ENCODE measurements at regions not wholly inside any gene's neighbourhood (a gene's known extent, or its start where the extent isn't known, plus 50 kb on each side); places are given as distances from the start of the nearest gene placed in this dataset.

DNA sequence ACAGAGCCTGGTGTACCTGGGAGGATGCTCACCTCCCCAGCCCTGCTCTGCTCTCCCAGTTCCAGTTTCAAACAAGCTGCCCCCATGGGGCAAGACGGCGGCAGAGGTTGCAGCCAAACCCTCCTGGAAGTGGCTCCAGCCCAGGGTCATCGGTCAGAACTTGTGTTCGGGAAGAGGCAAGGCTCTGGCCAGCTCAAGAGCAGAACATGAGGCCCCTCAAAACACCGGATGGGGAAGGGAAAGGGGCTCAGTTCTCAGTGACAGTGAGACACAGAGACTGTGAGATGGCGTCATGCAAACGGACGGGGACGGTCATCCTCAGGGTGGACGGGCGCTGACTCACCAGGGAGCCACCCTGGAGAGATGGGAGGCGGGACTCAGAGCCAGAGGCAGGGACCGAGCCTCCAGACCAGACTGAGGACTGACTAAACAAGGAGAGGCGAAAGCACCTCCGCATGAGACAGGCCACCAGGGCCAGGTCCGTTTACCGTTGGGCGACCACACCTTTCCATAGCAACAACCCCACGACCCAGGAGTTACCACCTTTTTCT lies 63.9 kb upstream of the GALNT9 start:
- DNase-seq, result no peak

DNA sequence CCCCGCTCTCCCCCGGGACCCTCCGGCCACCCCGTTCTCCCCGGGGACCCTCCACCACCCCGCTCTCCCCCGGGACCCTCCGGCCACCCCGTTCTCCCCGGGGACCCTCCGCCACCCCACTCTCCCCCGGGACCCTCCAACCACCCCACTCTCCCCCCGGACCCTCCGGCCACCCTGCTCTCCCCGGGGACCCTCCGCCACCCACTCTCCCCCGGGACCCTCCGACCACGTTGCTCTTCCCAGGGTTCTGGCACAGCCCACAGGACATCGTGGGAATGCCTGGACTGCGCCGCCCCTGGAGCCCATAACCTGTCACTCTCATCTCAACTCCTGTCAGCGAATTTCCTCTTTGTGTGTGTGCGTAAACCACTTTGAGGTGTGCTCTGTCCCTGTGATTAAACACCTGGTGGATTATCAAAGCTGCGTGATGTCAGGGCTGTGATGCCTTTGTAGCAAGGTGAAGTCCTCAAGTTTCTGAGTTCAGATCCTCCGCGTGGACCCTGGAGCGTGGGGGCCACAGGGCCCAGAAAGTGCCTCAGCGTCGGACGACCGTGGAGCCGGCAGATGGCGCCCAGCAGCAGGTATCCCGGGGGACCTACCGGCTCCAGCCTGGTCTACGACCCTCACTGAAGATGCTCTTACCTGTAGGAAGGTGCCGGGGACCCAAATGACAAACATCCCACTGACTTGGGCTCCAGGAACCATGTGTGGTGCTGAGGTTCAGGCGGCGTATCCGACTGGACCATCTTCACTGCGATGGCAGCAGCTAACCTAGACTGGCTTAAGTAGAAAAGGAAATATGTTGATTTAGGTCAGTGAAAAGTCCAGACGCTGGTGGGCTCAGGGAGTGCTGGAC lies 63.2 kb upstream of the GALNT9 start:
- no peak for DNase-seq

DNA sequence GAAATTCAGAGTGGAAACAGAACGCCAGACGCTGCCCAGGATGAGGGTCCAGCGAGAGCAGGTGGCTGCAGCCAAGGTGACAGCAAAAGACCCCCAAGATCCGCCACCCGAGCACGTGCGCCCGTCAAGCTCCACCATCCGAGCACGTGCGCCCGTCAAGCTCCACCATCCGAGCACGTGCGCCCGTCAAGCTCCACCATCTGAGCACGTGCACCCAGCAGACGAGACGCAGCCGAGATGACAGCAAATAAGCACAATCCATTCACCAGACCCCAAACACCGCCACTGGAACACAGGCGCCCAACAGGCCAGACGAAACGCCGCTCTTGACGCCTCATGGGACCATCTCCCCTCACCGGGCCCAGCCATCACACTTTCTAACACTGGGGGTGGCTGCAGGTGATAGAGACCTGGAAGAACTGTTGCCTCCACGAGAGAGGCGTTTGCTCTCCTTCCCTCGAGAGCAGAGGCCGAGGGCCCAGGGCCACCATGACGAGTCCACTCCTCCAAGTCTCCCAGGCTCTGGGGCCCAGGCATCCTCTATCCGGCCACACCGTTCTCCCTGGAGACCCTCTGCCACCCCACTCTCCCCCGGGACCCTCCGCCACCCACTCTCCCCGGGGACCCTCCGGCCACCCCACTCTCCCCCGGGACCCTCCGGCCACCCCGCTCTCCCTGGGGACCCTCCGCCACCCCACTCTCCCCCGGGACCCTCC lies 62.1 kb upstream of the GALNT9 start:
- no peak for DNase-seq

DNA sequence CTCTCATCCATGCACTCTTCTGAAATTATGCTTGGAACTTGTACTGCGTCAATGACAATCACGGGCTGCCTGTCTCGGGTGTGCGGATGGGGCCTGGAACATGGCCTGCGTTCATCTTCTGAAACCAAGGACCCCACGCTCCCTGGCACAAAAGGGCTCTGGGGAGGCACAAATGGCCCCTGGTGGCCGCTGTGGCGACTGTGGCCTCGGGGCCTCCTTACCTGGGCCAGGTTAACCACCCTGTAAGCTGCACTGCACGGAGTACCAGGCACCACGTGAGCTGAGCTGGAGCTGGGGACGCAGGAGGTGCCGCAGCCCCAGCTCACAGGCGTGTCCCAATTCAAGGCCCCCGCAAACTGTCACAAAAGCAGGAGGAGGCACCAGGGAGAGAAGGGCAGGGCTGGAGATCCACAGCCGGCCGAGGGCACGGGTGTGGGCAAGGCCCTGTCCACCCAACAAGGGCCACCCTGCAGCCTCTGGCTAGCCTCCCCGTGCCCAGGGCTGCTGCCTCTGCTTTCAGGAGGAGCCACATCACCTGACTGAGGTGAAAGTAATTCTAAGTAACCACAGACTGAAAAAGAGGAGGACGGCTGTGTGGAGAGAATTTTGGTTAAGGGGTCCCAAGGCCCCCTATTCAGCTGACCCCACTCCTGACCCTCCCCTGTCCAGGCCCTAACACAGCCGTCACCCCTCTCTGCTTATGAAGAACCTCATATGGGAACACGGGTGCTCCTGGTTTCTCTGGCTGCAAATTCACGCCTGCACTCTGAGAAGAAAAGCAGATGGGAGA lies 61.1 kb upstream of the GALNT9 start:
- no peak for DNase-seq

DNA sequence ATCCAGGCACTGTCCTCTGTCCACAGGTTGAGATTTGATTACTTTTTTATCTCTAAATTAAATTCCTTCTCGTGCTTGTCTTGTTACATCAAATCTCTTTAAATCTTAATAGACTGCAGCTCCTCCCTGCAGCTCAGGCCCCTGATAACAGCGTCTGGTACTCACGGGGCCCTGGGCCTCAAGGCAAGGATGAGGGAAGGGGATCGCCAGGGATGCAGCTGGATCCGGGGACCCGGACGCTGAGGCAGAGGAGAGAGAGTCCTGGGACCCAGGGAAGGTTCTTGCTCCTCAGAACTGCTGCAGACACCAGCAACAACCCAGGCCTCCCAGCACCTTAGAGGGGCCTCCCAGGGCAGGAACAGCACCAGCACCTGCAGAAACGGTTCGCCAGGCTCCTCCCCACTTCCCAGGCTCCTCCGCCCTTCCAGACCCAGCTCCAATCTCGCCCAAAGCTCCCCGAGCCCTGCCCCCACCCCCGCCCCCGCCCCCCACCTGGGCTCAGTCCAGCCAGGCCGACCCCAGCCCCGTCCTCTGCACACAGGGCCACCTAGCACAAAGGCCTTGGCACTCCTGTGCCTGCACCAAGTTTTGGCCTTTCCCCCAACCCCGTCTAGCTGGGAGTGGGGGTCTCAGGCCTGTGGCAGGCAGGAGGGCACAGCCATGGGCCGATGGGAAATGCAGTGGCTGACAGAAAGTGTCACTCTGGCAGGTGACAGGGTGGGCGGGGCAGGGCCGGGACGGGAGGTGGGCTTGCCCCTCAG lies 60.3 kb upstream of the GALNT9 start:
- DNase-seq, result no peak

DNA sequence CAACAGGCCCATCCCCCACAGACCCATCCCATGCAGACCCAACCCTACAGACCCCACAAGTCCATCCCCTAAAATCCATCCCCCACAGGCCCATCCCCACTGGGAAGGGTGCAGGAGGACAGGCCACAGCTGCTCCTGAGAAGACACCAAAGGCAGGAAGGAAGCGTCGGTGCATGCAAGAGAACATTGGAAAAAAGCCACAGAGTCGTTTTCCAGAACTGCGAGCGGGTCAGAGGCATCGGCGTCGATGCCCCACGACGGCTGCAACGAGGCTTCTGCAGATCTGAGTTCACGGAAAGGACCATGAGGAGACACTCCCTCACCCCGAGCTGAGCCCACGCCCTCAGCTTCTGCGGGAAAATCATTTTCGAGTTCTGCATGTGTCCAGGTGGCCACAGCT lies 59.6 kb upstream of the GALNT9 start:
- no peak for DNase-seq

DNA sequence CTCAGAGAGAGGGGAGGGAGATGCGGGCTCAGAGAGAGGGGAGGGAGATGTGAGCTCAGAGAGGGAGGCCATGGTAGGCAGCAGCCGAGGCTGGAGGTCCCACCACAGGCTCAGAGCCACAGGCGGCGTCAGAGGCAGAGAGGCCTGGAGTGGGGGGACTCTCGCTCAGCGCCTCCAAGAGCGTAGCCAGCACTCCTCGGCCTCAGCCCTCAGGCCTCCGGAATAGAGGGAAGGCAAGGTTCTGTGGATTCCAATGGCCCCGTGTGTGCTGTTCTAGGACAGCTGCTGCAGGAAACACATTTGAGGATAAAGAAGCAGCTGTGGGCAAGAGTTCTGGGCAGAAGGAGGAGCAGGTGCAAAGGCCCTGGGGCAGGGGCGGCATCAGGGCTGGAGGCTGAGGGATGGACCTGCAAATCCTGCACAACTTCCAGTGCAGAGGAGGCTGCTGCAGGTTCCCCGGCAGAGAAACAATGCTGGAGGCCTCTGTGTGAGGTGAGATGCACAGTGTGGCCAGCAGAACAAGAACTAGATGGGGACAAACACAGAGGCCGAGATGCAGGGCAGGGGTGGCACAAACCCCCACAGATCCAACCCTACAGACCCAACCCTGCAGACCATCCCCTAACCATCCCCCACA lies 59.1 kb upstream of the GALNT9 start:
- DNase-seq, result no peak

DNA sequence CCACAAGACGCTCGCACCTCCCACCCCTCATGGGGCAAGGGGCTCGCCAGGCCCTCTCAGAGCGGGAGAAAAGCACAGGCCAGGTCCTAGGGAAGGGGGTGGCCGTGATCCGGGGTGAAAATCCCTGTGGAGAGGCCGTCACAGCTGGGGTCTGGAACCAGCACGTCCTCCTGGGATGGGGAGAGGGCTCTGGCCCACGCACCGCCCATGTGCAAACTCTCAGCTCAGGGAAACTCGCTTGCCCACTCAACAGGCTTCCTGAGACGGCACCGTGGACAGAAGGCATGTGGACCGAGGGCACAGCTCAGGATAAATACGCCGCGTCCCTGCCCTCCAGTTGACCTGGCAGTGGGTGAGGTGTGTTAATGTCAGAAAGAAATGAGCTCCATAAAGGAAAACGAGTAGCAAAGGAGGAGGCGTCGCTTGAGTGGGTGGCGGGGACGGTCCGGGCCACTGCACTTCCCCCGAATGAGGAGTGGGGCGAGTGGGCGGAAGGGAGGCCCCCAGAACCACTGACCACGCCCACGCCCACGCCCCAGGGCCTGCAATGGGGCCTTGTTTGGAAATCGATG lies 57.6 kb upstream of the GALNT9 start:
- DNase-seq, result no peak

DNA sequence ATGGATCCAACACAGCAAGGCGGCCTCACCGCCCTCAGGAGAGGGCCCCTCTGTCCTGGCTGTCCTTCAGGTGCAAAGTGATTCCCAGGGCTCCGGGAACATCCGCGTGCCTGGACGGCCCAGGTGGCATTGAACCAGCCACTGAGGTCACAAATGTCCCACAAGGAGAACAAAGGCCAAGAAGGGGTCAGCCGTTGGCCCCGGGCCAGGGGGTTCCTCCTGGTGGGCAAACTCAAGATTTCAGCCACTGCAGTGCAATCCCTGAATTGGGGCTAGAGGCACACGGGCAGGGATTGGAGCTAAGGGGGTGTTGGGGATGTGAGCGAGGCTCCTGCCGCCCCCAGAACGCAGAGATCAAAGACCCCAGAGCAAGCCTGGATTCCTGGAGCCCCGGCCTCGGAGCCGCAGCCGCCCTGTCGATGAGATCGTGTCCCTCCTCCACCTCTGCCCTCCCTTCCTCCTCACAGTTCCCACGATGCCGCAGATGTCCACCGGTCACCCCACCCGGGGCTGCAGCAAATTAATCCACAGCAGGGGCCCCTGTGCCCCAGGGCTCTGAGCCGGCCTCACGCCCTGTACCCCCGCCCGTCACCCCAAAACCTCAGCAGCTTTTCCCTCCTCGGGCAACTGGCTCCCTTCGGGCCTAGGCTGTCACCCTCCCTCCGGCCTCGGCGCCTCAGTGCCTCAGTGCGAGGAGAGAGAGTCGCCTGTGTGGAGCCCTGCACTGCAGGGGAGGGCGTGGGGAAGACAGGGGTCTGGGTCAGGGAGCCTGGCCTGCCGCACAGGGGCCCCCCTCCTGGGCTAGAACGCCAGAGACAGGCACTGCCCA lies 56.7 kb upstream of the GALNT9 start:
- no peak for DNase-seq

DNA sequence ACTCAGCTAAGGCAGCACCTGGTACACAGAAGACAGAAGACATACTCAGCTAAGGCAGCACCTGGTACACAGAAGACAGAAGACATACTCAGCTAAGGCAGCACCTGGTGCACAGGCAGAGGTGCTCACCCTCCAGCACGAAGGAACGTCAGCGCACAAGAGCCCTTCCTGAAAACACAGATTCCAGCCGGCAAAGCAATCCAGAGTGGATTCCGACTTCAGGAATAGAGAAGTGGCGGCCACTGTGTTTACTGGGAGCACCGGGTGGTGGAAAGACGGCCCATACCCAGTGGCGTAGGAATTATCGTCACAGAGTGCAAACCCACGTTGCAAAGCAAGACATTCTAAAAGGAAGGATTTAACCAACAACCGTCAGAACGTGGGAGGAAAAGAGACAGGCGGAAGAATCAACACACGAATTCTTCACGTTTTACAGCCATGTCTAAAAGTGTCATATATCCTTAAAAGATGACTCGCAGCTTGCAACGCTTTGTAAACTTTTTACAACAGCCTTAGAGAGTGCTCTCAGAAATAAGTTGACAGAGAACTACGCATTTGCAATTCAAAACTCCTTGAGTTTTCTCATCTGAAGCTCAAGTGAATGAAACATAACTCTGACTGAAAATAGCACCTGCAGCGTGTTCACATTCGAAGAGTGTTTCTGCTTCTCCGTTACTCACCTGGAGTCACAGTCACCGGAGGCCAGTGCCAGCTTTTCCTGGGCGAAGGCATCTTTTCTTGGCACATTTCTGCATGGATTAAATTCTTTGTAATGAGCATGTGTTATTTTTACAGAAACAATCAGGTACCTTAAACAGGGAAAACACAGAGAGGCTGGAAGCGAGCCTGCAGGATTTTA lies 55.8 kb upstream of the GALNT9 start:
- no peak for DNase-seq

DNA sequence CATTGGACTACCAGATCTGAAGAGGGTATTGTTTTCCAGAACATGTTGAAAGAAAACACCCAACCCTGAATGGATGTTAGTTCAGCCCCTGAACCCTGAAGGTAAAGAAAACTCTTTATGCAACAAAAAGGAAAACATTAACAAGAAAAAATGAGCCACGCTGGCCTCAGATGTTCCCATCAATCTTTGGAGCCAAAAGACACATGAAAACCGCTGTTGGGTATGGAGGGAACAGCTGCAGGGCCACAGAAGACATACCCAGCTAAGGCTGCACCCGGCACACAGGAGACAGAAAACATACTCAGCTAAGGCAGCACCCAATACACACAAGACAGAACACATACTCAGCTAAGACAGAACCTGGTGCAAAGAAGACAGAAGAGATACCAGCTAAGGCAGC lies 51.3 kb upstream of the GALNT9 start:
- DNase-seq, result no peak

DNA sequence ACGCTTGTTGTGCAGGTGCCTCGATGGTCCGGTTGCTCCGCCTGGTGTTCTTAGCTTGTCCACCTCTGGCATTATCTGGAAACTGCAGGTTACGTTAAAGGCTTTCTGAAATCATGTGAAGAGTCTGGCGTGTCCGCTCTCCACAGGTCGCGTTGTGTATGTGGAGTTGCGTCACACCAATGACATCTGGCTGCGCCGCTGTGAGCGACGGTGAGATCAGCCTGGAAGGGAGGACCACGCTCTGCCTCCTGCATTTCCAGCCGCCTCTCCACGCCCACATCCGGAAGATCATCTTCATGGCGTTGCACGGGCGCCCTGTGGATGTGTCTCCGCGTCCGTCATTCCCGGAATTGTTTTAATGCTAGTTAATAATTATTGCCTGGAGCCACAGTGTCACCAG lies 50.6 kb upstream of the GALNT9 start:
- no peak for DNase-seq

DNA sequence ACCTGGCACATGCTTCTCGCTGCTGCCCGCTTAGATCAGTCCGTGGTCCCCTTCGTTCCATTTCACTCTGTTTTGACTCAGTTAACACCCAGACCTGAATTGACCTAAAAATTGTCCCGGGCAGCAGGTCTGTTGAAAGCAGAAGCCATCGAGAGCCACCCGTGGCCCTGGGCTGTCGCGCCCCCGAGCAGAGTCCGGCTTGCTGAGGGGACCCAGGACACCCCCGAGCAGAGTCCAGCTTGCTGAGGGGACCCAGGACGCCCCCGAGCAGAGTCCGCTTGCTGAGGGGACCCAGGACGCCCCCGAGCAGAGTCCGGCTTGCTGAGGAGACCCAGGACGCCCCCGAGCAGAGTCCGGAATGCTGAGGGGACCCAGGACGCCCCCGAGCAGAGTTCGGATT lies 50.2 kb upstream of the GALNT9 start:
- DNase-seq, result no peak

Measured in DMS53 (cell line).